ENCODE measurements at regions not wholly inside any gene's neighbourhood (a gene's known extent, or its start where the extent isn't known, plus 50 kb on each side); places are given as distances from the start of the nearest gene placed in this dataset.
A peak's percentile ranks its signal among the peaks of the same experiment; 100 is the strongest.

GRCh38 chr18:22278798-22279197 is 109.4 kb downstream of the GATA6 start:
- intact Hi-C loops (cut with DNase I; ENCODE audit: low total_unique reads): no loop called here
- H3K27me3 ChIP-seq: no peaks in the 10 kb centered on the region
- no peaks in the 10 kb centered on the region for H3K9me3 ChIP-seq
- peaks cover 4 to 7% of the 10 kb centered on the region in 2 donors for H3K4me1 ChIP-seq
- DNase-seq: no peak
- peak overlapping the region; percentile 68 to 69 for H3K27ac ChIP-seq
- TF ChIP-seq CTCF (IDR thresholded peaks at IDR 0.05) (no peak), POLR2A (IDR thresholded peaks at IDR 0.05) (no peak)
- no peaks in the 10 kb centered on the region for H3K36me3 ChIP-seq
- H3K4me3 ChIP-seq: no peak overlapping the region

DNA sequence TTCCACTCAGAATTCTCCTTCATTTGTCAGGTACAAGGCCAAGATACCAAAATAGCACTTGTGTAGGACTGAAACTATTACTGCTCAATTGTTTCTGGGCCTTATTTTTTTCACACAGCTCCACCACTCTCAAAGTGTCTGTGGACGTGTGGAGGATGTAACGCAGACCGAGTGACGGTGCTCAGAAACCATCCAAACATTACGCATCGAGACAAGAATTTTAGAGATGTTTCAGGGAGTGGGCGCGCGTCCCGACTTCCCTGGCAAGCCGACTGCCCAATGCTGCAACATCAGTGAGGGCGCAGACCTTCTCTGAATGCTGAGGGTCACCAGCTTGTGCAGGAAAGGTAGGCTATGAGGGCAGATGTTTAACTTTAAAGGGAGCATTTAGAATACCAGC is 108.4 kb downstream of the GATA6 start:
- peak overlapping the region; percentile 68 to 69 for H3K27ac ChIP-seq
- intact Hi-C loops (cut with DNase I; ENCODE audit: low total_unique reads): no loop called here
- no peak for TF ChIP-seq POLR2A (IDR thresholded peaks at IDR 0.05)
- TF ChIP-seq CTCF (IDR thresholded peaks at IDR 0.05): no peak

GRCh38 chr18:22276334-22276713 is 106.9 kb downstream of the GATA6 start:
- DNase-seq: peak in 1 of 2 donors; percentile 42
- Histone ChIP-seq H3K27ac (peak overlapping the region in 1 of 2 donors; percentile 4), H3K4me1 (peaks cover 4 to 7% of the 10 kb centered on the region in 2 donors), H3K9me3 (no peaks in the 10 kb centered on the region), H3K4me3 (no peak overlapping the region), H3K36me3 (no peaks in the 10 kb centered on the region), H3K27me3 (no peaks in the 10 kb centered on the region)
- TF ChIP-seq POLR2A (IDR thresholded peaks at IDR 0.05): no peak
- no peak for TF ChIP-seq CTCF (IDR thresholded peaks at IDR 0.05)
- intact Hi-C loops (cut with DNase I; ENCODE audit: low total_unique reads): no loop called here

More for the DNA sequence above, 108.4 kb downstream of the GATA6 start:
- H3K27me3 ChIP-seq: no peaks in the 10 kb centered on the region
- no peaks in the 10 kb centered on the region for H3K9me3 ChIP-seq
- H3K36me3 ChIP-seq: no peaks in the 10 kb centered on the region
- H3K4me3 ChIP-seq: no peak overlapping the region
- DNase-seq: peak; percentile 75 to 84
- H3K4me1 ChIP-seq: peaks cover 4 to 7% of the 10 kb centered on the region in 2 donors

DNA sequence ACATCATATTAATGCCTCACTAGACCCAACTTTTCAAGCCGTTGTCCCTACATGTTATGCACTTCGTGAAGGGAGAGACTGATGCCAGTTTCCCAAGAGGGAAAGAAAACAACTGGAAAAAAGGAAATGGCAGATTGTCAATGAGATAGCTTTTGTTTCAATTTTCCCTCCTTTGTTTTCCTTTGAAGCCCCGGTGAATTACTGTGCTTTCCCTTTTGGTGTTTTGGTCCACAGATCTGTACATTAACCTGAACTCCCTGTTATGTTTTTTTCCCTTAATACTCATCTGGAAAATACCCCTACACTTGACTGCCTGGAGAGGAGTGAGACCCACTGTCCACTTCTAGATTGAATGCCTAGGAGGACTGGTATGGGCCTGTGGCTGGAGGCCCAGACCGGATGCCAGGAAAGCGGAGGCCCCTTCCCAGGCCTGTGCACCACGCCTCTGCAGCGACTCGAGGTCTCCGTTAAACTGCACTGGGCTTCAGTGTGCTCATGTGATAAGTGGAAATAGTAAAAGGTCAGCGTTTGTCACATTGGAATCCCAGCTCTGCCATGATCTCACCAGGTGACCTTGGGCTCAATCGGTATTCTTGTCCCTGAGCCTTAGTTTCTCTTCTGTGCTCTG is 106.4 kb downstream of the GATA6 start:
- H3K27me3 ChIP-seq: no peaks in the 10 kb centered on the region
- TF ChIP-seq CTCF (IDR thresholded peaks at IDR 0.05) (no peak), POLR2A (IDR thresholded peaks at IDR 0.05) (no peak)
- no peak overlapping the region for H3K4me3 ChIP-seq
- H3K9me3 ChIP-seq: no peaks in the 10 kb centered on the region
- DNase-seq: no peak
- peak overlapping the region; percentile 4 to 32 for H3K27ac ChIP-seq
- H3K4me1 ChIP-seq: peaks cover 4 to 7% of the 10 kb centered on the region in 2 donors
- intact Hi-C loops (cut with DNase I; ENCODE audit: low total_unique reads): no loop called here
- no peaks in the 10 kb centered on the region for H3K36me3 ChIP-seq

- no peaks in the 10 kb centered on the region for H3K27me3 ChIP-seq
- H3K4me1 ChIP-seq: peaks cover 4 to 6% of the 10 kb centered on the region in 2 donors
- H3K27ac ChIP-seq: no peak overlapping the region
- H3K36me3 ChIP-seq: no peaks in the 10 kb centered on the region
- H3K4me3 ChIP-seq: no peak overlapping the region
- intact Hi-C loops (cut with DNase I; ENCODE audit: low total_unique reads): no loop called here
- no peak for TF ChIP-seq CTCF (IDR thresholded peaks at IDR 0.05)
- TF ChIP-seq POLR2A (IDR thresholded peaks at IDR 0.05): no peak
- H3K9me3 ChIP-seq: no peaks in the 10 kb centered on the region
- DNase-seq: no peak
These were observed 104.0 kb downstream of the GATA6 start for GRCh38 chr18:22273101-22274039.

Measured in uterus (tissue), 3 donors.